HG02678 (cell line): ENCODE measurements at regions not wholly inside any gene's neighbourhood (a gene's known extent, or its start where the extent isn't known, plus 50 kb on each side); places are given as distances from the start of the nearest gene placed in this dataset.

Experiments
- ATAC-seq: cut with Tn5 transposase; IDR thresholded peaks from one replicate; pipeline ENCODE4 v1.9.1; 2021; ENCODE audit warnings: mild to moderate bottlenecking, moderate library complexity; ENCODE audit not compliant: unreplicated experiment

- ATAC-seq, result no peak
Measured at GRCh38 chr1:208923946-208924720, 659.4 kb upstream of the CAMK1G start.

DNA sequence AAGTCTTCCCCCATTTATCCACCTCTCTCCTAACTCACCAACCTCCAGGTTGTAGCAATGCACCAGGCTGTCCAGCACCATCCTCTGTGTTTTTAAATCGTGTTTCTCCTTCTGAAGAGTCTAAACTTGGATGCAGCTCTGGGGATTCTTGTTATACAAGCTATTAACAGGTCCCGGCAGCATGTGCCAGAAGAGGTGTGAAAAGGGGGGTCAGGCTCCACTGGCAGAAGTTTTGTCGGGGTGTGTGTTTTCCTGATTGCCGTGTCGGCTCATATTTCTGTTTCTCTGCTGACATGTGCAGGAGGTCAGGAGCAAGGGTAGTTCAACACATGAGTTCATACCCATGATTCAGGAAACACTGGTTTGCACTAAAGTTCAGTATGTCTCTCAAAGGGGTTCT lies 658.6 kb upstream of the CAMK1G start:
- no peak for ATAC-seq

GRCh38 chr1:208928349-208929010 lies 655.0 kb upstream of the CAMK1G start:
- ATAC-seq, result no peak

- no peak for ATAC-seq
Measured at GRCh38 chr1:208929575-208929974, 653.9 kb upstream of the CAMK1G start.

DNA sequence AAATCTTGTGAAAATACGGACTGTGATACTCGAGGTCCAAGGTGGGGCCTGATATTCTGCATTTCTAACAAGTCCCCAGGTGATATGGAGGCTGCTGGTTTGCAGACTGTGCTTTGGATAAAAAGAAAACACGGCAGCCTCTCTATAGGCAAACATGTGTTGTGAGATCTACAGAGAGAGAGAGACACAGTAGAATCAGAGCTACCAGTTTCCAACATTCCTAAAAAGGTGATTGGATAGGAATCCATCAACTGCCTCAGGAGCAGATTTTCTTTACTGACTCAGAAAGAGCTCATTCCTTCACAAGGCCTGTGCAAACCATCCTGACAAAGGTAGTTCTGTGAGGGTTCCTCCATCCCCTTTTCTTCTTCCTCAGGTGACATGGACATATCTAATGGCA lies 651.6 kb upstream of the CAMK1G start:
- ATAC-seq, result no peak

GRCh38 chr1:208933984-208934525 lies 649.5 kb upstream of the CAMK1G start:
- ATAC-seq, result no peak

DNA sequence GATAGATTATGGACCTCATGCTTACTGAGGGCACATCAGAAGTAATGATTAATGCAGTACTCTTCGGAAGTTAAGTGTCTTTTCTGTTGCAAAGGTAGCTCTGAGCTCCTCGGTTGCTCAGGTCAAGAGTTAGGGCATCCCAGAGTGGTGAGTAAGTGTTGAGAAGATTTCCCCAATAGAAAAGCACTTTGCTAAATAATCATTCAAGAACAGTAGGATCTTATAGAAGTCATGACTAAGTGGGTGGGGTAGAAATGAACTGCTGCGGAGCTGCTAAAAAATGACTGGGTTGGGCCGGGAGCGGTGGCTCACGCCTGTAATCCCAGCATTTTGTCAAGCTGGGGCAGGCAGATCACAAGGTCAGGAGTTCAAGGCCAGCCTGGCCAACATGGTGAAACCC lies 648.6 kb upstream of the CAMK1G start:
- no peak for ATAC-seq

GRCh38 chr1:208935517-208936187 lies 647.9 kb upstream of the CAMK1G start:
- no peak for ATAC-seq

- ATAC-seq, result no peak
Measured at GRCh38 chr1:208939537-208940085, 643.9 kb upstream of the CAMK1G start.

DNA sequence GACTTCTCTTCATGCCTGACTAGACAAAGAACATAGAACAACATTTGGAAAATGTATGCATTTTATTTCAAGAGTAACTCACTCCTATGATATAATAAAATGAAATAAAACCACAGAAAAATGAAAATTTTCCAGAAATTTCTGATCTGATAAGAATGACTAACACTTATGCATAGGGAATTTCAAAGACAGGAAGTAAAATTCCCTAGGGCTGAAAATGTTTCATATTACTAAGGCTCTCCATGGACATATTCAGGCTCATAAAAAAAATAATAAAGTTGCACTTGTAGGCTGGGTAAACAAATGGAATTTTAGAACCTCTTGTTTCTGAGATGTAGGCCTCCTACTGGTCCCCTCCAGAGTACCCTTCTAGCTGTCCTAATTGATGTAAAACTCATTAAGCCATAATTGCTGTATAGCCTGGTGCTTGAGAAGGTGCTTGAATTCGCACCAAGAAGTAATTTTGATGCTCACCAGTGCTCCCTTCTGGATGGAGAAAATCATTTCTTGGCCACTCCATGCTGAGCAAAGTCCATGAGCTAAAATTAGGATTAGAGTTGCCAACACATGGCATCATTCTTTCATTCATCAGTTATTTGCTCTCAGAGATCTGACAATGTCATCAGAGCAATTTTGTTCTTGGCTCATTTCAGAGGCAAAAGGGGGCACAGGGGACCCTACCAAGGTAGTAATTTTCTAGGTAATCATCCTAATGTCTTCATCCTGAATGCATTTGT lies 641.0 kb upstream of the CAMK1G start:
- ATAC-seq, result no peak

DNA sequence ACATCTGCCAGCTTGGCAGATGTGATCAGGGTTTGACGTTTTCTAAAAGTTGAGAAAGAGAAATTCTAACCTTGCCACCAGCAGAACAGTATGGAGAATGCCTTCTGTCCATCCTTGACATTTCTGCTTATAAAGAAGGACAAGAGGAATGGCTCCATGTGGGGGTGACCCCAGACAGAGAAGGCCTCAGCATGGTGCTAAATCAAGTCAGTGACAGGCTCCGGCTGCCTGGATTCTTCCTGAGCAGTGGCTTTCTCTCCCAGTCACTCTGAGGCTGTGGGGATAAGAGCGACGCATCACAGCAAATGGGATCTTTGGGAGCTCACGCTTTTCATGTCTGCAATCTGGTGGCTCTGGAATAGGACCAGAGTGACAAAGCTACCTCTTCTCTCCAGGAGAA lies 640.2 kb upstream of the CAMK1G start:
- ATAC-seq, result no peak

DNA sequence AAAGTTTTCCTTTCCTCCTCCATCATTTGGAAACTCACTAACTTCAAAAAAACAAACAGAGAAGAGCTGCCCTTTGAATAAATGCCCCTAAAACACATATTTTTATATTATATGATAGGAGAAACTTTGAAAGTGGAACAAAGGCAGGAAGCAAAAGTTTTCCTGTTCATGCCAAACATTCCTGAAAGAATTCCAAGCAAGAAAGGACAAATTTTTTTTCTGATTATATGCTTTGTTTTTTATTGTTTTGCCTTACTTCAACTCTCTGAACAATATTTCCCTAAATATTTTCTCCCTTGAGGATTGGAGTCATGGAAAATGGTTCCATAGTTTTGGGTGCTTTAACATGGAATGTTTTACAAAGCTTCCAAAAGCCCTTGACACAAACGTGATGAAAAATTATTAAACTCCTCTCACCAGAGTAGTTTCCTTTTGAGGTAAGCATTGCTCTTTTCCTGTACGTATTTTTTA lies 638.5 kb upstream of the CAMK1G start:
- no peak for ATAC-seq

- ATAC-seq, result no peak
Measured at GRCh38 chr1:208950206-208950605, 633.3 kb upstream of the CAMK1G start.

GRCh38 chr1:208951026-208951525 lies 632.4 kb upstream of the CAMK1G start:
- no peak for ATAC-seq

DNA sequence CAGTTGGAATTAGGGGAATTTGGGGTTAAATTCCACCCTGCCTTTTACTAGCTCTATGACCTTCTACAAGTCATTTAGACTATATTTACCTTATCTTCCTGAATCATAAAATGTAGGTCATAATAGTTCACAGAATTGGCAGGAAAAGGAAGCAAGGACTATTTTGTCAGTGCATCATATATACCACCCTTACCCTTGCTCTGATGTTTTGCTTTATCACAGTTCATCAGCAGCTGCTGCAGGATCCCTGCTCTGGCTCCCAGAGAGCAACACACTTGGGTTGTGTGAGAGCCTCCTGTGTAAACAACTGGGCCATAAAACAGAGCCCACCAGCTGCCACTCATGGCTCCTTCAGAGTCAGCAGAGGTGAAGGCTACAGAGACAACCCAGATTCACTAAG lies 631.6 kb upstream of the CAMK1G start:
- no peak for ATAC-seq

DNA sequence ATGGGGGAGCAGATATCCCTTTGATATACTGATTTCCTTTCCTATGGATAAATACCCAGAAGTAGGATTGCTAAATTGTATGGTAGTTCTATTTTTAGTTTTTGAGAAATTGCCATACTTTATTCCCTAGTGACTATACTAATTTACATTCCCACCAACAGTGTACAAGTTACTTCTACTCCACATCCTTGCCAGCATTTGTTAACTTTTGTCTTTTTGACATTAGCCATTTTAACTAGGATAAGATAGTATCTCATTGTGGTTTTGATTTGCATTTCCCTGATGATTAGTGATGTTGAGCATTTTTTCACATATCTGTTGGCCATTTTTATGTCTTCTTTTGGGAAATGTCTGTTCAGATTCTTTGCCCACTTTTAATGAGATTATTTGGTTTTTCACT lies 620.6 kb upstream of the CAMK1G start:
- no peak for ATAC-seq

DNA sequence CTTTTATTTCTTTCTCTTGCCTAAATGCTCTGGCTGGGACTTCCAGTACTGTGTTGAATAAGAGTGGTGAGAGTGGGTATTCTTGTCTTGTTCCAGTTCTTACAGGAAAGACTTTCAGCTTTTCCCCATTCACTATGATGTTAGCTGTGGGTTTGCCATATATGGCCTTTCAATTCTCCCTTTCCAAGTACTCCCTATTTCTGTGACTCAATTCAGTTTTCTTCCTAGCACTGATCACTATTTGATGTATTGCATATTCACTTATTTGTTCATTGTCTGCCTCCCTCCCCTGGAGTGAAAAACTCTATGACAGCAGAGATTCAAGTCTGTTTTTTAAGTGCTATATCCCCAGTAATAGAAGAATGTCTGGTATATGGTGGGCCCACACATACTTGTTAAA lies 618.2 kb upstream of the CAMK1G start:
- ATAC-seq, result no peak

- ATAC-seq, result no peak
Measured at GRCh38 chr1:208967334-208967733, 616.2 kb upstream of the CAMK1G start.

GRCh38 chr1:208974717-208975116 lies 608.8 kb upstream of the CAMK1G start:
- ATAC-seq, result no peak

DNA sequence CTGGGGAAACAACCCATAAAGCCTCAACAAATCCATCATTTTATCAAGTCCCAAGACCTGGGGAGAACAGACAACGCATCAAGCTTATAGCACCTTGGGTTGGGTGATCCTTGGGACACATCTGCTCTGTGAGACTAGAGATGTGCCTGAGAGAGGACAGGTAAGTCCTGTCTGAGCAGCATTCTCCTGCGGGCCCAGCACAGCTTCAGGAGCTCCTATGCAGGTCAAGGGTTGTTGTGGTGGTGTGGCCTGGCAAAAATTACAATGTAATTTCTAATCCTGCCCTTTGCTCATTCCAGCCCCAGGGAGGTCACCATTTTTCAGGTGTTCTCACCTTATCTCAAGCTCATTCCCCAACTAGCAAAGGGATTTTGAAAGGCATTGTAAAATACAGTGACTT lies 608.1 kb upstream of the CAMK1G start:
- no peak for ATAC-seq
